Occipital lobe (tissue), 1 donor: ENCODE measurements at regions not wholly inside any gene's neighbourhood (a gene's known extent, or its start where the extent isn't known, plus 50 kb on each side); places are given as distances from the start of the nearest gene placed in this dataset.
"Not testable (repeated sequence)": the region's sequence is repeated elsewhere in the genome, so short reads cannot be mapped to it uniquely, and the experiment has no call there.

Source experiments
- DNase-seq: peaks from one replicate; lab custom pipeline; 2025; lab: John Stamatoyannopoulos, UW

DNA sequence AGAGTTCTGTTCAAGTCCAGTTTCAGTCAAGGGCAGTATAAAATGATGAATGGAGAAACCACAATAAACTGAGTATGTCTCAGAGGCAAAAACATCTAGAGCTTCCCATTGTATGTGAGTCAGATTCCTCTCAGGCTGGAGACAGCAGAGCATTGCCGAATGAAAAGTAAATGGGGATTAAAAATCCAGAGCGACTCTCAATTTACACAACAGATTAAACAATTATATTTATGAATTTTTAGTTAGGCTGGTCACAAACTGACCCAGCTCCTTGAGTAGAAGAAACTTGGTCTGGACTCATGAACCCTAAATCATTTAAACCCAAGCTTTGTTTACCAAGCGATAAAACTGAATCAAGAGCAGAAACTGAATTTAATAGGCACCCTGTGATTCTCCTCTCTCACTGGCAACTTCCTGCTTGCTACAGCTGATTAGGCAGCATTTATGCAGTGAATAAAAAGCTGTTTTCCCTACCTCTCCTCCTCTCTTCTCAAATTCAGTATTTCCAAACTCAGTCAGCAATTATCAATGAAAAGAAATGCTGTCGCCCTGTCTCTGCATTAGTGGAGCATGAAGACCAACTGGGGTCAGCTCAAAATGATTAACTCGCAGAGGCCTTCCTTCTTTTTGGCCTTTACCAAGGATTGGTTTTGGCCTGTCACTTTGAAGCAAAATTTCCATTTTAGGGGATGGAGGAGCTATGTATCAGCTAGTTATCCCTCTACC, 568.0 kb downstream of the PDHA2 start:
- DNase-seq = no peak

DNA sequence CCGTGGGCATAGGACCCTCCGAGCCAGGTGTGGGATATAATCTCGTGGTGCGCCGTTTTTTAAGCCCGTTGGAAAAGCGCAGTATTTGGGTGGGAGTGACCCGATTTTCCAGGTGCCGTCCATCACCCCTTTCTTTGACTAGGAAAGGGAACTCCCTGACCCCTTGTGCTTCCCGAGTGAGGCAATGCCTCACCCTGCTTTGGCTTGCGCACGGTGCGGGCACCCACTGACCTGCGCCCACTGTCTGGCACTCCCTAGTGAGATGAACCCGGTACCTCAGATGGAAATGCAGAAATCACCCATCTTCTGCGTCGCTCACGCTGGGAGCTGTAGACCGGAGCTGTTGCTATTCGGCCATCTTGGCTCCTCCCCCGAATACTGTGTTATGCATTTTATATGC, 575.0 kb downstream of the PDHA2 start:
- not testable (repeated sequence) for DNase-seq

DNA sequence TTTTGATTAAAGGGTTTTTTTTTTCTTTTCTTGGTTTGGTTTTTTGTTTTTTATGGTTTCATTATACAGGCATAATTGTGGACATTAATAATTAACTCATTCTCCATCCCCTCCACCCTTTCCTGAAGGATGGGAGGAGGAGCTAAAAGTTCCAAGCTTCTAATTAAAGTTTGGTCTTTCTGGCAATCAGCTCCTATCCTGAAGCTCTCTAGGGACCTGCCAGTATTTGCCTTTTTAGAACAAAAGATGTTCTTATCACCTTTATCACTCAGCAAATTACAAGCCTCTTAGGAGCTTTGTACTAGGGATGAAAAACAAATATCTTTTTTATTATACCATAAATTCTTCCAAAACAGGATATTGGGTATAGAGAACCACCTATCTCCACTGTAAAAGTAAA, 589.8 kb downstream of the PDHA2 start:
- DNase-seq = no peak

DNA sequence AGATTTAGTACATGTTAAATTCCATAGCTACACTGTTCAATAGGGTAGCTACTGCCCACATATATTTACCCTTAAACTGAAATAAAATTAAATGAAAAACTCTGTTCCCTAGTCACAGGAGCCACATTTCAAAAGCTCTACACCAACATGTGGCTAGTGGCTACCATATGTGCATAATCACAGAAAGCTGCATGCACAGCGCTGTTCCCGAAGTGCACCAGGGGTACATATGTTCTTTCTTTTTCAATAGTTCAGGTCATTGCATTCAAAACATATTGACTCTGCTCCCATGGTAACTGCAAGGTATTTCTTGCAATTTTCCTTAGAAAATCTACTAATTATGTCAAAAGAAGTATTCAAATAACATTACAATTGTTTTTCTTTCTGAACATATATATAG, 591.2 kb downstream of the PDHA2 start:
- DNase-seq = no peak

DNA sequence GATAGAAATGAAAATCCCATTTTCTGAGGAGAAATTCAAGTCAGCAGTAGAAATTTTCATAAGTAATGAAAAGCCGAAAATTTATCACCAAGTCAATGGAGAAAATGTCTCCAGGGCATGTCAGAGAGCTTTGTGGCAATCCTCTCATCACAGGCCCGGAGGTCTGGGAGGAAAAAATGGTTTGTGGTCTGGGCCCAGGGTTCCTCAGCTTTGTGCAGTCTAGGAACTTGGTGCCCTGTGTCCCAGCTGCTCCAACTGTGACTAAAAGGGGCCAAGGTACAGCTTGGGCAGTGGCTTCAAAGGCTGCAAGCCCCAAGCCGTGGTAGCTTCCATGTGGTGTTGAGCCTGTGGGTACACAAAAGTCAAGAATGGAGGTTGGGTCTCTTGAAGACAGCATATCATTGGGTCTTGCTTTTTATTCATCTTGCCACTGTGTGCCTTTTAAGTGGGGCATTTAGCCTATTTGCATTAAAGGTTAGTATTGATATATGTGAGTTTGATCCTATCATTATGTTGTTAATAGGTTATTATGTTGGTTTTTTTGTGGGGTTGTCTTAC, 608.5 kb downstream of the PDHA2 start:
- no peak for DNase-seq

DNA sequence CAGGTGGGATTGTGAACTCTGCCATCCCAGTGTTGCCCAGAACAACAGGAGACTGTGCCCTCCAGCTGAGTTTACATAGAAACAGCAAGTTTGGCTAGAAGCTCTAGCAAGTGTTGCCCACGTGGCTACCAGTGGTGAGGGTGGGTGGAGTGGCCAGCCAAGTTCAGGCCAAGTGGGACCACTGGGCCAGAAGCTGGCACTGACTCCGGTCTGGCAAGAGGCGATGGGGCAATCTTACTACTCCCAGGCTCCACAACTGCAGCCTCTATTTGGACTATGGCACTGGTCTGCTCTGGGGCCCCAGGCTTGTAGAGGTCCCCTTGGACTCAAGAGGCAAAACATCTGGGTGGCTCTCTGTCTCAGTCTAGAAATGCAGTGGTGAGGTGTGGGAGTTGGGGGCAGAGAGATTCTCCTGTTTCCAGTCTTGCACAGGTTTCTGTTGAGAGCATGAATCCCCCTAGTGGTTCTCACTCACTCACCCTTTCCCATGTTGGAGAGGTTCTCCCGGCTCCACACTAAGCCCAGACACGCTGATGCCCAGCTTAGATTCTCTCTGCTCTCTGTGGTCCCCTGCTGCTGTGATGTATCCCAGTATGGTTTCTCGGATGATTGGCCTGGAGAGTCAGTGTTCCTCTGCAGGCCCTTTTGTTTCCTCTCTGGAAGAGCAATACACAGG, 615.3 kb downstream of the PDHA2 start:
- DNase-seq = no peak

DNA sequence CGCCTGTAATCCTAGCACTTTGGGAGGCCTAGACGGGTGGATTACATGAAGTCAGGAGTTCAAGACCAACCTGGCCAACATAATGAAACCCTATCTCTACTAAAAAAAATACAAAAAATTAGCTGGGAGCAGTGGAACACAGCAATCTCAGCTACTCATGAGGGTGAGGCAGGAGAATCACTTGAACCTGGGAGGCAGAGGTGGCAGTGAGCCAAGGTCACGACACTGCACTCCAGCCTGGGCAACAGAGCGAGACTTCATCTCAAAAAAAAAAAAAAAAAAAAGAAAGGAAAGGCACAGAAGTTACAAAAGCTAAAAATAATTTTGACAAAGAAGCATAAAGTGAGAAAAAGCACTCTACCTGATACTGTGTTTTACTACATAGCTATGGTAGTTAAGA, 618.1 kb downstream of the PDHA2 start:
- not testable (repeated sequence) for DNase-seq

DNA sequence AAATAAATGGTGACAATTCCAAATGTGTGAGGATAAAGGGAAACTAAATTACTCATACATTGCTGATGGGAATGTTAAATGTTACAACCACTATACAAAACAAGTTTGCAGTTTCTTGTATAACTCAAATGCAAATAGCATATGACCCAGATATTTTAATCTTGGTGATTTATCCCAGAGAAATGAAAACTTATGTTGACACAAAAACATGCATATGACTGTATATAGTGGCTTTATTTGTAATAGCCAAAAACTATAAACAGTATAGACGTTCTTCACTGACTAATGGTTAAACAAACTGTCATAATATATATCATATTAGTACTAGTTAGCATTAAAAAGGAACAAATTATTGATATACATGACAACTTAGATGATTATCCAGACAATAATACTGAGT, 619.2 kb downstream of the PDHA2 start:
- DNase-seq = no peak

DNA sequence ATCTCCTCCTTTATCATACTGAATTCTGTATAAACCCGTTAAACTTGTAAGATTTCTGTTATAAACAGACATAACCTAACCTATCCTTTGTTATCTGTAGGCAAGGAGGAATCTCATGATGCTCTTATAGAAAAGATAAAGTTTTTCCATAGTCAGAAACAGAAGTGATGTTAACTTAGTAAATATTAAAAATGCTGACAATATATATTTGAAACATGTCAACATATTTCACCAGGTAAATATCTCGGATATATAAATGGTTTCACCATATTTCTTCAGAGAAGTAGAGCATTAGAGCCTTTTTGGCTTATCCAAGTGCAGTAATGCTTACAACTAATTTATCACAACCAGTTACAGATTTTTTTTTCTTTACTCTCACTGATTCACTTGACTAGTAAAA, 625.9 kb downstream of the PDHA2 start:
- no peak for DNase-seq

DNA sequence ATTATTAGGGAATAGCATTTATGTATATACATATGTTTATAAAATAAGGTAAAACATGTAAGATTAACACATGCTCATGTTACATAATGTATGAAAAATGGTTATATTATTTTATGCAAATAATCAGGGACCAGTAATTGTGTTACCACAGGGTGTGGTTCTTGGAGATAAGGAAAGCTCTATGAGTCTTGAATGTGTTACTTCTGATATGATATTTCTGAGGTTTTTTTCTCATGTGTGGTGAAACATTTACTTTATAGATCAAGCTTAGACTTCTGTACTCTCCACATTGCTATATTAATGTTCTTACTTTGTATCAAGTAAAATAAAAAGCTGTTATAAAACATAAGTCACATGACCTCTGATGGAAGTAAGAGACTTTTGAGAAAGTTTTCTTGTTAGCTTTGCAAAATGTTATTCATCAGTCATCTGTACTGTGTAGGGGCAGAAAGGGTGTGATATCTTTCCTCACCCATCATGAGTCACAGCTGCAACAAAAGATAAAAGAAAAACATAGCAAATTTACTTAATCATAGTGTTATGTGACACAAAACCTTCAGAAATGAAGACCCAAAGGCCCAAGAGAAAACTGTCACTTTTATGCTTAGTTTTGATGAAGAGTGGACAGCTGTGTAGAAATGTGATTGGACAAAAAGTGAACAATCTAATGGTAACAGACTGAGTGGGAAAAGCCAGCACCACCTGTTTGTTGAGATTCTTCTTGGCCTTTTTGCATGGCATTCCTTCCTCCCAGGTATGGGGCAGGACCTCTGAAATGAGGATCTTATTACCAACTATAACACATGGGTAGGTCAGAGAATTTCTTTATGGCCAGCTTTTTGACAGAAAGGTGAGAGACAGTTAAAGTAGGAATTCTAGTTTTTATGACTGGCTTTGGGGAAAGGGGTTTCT, 632.3 kb downstream of the PDHA2 start:
- no peak for DNase-seq

DNA sequence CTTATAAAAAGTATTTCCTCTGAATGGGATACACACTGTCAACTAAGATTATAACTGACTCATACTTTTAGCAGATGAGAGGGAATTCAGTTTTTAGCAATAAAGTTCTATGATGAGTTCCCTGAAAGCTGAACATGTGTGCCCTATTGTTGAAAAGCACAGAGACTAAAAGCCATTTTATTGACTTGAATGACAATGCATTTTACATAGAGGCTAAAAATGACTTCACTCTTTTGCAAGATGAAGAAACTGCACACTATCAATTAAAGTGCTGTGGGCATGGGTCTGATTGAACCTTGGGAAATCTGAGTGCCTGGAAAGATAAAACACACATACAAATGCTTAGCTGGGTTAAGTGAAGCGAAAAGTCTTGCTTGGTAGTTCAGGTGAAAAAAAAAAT, 633.4 kb downstream of the PDHA2 start:
- no peak for DNase-seq

DNA sequence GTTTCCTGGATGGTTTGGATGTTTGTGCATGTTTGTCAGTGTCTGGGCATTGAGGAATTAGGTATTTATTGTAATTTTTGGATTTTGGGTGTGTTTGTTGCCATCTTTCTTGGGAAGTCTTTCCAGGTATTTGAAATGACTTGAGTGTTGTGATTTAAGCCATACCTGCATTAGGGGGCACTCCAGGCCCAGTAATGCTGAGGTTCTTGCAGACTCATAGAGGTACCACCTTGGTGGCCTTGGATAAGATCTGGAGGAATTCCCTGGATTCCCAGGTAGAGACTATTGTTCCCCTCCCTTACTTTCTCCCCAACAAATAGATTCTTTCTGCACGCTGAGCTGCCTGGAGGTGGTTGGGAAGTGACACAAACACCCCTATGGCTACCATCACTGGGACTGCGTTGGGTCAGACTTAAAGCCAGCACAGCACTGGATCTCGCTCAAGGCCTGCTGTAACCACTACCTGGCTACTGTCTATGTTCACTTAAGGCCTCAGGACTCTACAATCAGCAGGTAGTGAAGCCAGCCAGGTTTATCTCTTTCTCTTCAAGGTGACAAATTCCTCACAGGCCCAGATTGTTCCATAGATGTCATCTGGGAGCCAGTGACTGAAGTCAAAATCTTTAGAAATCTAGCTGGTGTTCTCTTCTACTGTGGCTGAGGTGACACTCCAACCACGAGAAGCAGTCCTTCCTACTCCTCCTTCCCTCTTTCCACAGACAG, 643.6 kb downstream of the PDHA2 start:
- no peak for DNase-seq

DNA sequence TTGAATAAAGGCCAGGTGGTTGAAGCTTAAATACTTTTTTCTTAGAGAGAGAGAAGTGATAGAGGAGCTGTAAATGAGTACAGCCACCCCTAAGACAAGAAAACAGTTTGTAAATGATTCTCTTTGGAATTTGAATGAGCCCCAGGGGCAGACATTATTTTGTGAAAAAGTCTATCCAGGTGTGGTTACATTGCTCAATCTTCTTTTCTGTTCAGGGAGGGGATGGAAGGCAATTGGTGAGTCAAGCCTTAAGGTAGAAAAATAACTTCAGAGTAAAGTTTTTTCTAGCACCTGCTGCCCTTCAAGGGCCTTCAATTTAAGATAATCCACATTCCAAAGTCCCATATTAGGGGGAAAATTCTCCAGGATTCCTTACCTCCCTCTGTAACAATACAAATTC, 646.7 kb downstream of the PDHA2 start:
- DNase-seq = no peak

DNA sequence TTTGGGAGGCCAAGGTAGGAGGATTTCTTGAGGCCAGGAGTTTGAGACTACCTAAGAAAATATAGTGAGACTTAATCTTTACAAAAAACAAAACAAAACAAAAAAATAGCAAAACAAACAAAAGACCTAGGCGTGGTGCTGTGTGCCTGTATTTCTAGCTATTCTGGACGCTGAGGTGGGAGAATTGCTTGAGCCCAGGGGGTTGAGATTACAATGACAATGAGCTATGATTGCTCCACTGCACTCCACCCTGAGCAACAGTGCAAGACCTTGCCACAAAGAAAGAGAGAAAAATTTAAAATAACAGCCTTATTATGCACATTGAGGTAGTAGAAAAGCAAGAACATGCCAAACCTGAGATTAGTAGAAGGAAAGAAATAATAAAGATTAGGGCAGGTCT, 657.7 kb downstream of the PDHA2 start:
- no peak for DNase-seq

DNA sequence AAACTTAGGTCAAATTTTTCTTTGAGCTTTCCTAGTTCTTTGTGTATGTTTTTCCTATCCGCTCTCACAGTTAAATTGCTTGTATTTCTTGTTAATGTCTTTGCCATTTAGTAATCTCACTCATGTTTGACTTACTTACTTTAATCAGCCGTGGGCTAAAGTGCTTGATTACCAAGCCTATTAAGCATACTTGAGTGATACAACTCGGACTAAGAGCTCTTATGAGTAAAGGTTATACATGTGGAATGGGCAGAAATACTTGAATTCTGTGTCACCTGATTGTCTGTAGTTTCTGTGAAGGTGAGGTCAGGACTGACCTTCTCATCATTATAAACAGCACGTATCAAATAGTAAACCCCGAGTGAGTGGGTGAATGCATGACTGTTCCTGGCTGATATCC, 664.5 kb downstream of the PDHA2 start:
- DNase-seq = no peak

DNA sequence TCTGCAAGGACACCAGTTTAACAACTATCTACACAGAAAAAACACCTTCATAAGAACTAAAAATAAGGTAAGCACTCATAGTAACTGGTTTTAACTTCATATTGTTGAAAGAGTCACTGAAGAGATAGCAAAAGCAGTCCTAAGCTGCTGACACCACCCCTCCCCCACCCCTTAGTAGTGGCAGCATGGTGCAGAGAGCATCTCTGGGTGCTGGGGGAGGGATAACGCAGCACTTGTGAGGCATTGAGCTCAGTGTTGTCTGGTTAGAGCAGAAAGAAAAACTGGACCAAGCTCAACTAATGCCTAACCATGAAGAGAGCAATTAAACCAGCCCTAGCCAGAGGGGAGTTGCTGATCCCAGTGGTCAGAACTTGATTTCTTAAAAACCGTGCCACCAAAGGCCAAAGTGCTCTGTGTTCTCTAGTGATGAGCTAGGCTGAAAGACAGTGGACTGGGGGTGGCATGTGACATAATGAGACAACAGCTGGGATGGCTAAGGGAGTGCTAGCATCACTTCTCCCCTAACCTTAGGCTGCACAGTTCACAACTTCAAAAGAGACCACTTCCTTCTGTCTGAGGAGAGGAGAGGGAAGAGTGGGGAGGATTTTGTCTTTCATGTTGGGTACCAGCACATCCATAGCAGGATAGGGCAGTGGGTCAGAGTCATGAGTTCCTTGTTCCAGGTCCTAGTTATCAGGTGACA, 669.3 kb downstream of the PDHA2 start:
- no peak for DNase-seq

DNA sequence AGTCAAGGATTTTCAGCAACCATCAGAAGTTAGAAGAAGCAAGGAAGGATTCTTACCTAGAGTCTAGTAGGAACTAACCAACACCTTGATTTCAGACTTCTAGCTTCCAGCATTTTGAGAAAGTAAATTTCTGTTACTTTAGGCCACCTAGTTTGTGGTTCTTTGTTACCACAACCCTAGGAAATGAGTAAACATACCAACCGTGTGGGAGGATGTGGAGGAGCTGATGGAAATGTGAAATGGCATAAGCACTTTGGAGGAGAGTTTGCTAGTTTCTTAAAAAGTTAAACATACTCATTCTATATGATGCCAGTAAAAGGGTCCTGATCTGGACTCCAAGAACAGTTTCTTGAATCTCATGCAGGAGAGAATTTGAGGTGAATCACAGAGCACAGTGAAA, 679.4 kb downstream of the PDHA2 start:
- no peak for DNase-seq

DNA sequence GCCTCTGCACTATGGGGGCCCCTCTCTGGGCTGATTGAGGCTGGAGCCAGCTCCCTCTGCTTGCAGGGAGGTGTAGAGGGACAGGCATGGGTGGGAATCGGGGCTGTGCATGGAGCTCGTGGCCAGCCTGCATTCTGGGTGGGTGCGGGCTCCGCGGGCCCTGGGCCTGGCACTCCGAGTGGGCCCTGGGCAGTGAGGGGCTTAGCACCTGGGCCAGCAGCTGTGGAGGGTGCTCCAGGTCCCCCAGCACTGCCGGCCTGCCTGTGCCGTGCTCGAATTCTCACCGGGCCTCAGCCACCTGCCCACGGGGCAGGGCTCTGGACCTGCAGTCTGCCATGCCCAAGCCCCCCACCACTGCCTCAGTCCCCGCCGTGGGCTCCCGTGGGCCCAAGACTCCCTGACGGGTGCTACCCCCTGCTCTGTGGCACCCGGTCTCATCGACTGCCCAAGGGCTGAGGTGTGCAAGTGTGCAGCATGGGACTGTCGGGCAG, 681.2 kb downstream of the PDHA2 start:
- no peak for DNase-seq

DNA sequence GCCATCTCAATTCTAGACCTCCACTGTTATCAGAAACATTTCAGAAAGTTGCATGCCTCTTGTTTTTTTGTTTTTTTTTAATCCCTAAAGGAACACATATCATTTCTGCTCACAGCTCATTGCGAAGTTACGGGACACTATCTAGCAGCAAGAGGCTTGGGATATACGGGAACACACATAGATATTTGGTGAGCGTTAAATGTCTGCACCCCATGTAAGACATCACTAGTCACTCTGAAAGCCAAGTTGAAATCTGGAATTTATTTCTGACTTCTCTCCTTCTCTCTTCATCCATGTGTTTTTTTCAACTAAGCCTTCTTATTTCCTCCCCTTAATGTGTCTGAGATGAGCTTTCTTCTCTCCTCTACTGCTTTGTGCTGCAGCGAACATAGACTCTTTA, 683.7 kb downstream of the PDHA2 start:
- DNase-seq = no peak

DNA sequence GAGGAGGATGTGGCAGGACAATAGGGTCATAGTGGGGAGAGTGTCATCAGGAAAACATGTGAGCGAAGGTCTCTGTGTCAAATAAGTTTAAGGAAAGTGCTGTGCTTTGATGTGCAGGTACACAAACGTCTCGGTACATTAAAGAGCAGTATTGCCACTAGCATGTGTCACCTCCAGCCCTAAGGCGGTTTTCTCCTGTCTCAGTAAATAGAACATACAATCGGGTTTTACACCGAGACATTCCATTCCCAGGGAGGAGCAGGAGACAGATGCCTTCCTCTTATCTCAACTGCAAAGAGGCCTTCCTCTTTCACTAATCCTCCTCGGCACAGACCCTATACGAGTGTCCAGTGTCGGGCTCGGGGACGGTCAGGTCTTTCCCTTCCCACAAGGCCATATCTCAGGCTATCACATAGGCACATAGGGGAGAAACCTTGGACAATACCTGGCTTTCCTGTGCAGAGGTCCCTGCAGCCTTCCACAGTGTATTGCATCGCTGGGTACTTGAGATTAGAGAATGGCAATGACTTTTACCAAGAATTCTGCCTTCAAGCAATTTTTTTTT, 684.5 kb downstream of the PDHA2 start:
- no peak for DNase-seq
